Calu3 (cell line): ENCODE measurements at regions not wholly inside any gene's neighbourhood (a gene's known extent, or its start where the extent isn't known, plus 50 kb on each side); places are given as distances from the start of the nearest gene placed in this dataset.

Experiments used
- BruUV-seq: library from RNA; stranded (reverse); fragments of 400-500 nt; replicated peaks from 2 replicates; lab custom pipeline; 2021; lab: Mats Ljungman, UMichigan
- CTCF ChIA-PET: fragments of 300-600 bp; sonication (Branson Sonifier 250); formaldehyde crosslinking; loops from one replicate; lab custom pipeline; 2022; ENCODE audit warnings: antibody characterized with exemption; lab: Charles Lee
- DNase-seq: peaks from one replicate; pipeline ENCODE4 v3.0.0; 2022
- H3K27ac Mint-ChIP-seq: one replicate; pipeline ENCODE4 v1.8.0; 2022; ENCODE audit warnings: mixed read lengths; ENCODE audit not compliant: unreplicated experiment
- H3K27me3 Mint-ChIP-seq: one replicate; pipeline ENCODE4 v1.8.0; 2022; ENCODE audit warnings: mixed read lengths; ENCODE audit not compliant: unreplicated experiment
- H3K36me3 Mint-ChIP-seq: one replicate; pipeline ENCODE4 v1.8.0; 2022; ENCODE audit warnings: mild to moderate bottlenecking, moderate library complexity, mixed read lengths; ENCODE audit not compliant: insufficient read depth, unreplicated experiment
- H3K4me1 Mint-ChIP-seq: one replicate; pipeline ENCODE4 v1.8.0; 2022; ENCODE audit warnings: mild to moderate bottlenecking, low read depth, mixed read lengths; ENCODE audit not compliant: unreplicated experiment
- H3K4me3 Mint-ChIP-seq: one replicate; pipeline ENCODE4 v1.8.0; 2022; ENCODE audit warnings: mild to moderate bottlenecking, low read depth, moderate library complexity, mixed read lengths; ENCODE audit not compliant: unreplicated experiment
- H3K9me3 Mint-ChIP-seq: one replicate; pipeline ENCODE4 v1.8.0; 2022; ENCODE audit warnings: low read depth, mixed read lengths; ENCODE audit not compliant: unreplicated experiment
- CTCF ChIP-seq: fragments of 200-600 bp; IDR thresholded peaks from one replicate; pipeline ENCODE4 v1.8.0; 2022; ENCODE audit warnings: antibody characterized with exemption; ENCODE audit not compliant: unreplicated experiment
- intact Hi-C: fragments of 100-400 bp; cut with micrococcal nuclease; formaldehyde crosslinking; loops from one replicate; pipeline ENCODE4 v1.10.0; 2022; ENCODE audit not compliant: unreplicated experiment

GRCh38 chr7:69436946-69437345 lies 161.3 kb upstream of the AUTS2 start:
- Mint-ChIP-seq H3K36me3 (no peaks in the 10 kb centered on the region), H3K4me1 (no peaks in the 10 kb centered on the region), H3K9me3 (peaks cover 8% of the 10 kb centered on the region), H3K4me3 (no peak overlapping the region), H3K27me3 (no peaks in the 10 kb centered on the region), H3K27ac (no peak overlapping the region)
- intact Hi-C loops = no loop called here
- CTCF ChIA-PET = no interaction called here
- TF ChIP-seq CTCF = no peak
- no peak for DNase-seq
- no TSS peak for BruUV-seq

GRCh38 chr7:69438584-69439412 lies 159.5 kb upstream of the AUTS2 start:
- Mint-ChIP-seq H3K27me3 (no peaks in the 10 kb centered on the region), H3K4me3 (no peak overlapping the region), H3K27ac (no peak overlapping the region), H3K9me3 (peaks cover 8% of the 10 kb centered on the region), H3K4me1 (no peaks in the 10 kb centered on the region), H3K36me3 (no peaks in the 10 kb centered on the region)
- intact Hi-C loops = no loop called here
- no peak for TF ChIP-seq CTCF
- CTCF ChIA-PET = no interaction called here
- BruUV-seq = no TSS peak
- DNase-seq = no peak

- CTCF ChIA-PET = no interaction called here
- H3K36me3 Mint-ChIP-seq = no peaks in the 10 kb centered on the region
- no peaks in the 10 kb centered on the region for H3K27me3 Mint-ChIP-seq
- no peak for TF ChIP-seq CTCF
- no peak for DNase-seq
- H3K4me3 Mint-ChIP-seq = no peak overlapping the region
- no peaks in the 10 kb centered on the region for H3K4me1 Mint-ChIP-seq
- BruUV-seq = no TSS peak
- intact Hi-C loops = no loop called here
- H3K9me3 Mint-ChIP-seq = peaks cover 6% of the 10 kb centered on the region
- no peak overlapping the region for H3K27ac Mint-ChIP-seq
Measured at GRCh38 chr7:69439636-69440325, 158.5 kb upstream of the AUTS2 start.

GRCh38 chr7:69440976-69441375 lies 157.3 kb upstream of the AUTS2 start:
- H3K4me1 Mint-ChIP-seq = no peaks in the 10 kb centered on the region
- CTCF ChIA-PET = no interaction called here

More at GRCh38 chr7:69440976-69441375, 157.3 kb upstream of the AUTS2 start:
- no peak for TF ChIP-seq CTCF
- Mint-ChIP-seq H3K4me3 (no peak overlapping the region), H3K9me3 (peaks cover 8% of the 10 kb centered on the region), H3K27ac (no peak overlapping the region), H3K36me3 (no peaks in the 10 kb centered on the region), H3K27me3 (no peaks in the 10 kb centered on the region)
- DNase-seq = no peak
- BruUV-seq = no TSS peak
- intact Hi-C loops = no loop called here
